ENCODE measurements at regions not wholly inside any gene's neighbourhood (a gene's known extent, or its start where the extent isn't known, plus 50 kb on each side); places are given as distances from the start of the nearest gene placed in this dataset.

DNA sequence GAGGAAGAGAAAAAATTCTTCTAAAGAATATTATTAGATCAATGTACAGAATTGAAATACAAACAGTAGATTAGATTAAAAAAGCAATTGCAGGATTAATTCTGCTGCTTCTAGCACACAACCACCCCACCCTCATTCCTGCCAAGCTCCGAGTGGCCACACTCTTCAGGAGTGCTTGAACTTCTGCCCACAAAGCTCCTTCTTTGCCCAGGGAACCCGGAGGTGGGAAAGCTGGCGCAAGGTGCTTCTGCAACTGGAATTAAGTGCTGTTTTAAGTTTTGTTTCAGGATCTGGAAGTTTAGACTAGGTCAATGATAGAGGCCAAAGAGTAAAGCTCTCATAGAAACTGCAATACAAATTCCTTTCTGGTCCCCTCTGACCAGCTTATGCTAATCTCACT is 94.1 kb upstream of the BMP4 start:
- TF ChIP-seq POLR2A (IDR thresholded peaks at IDR 0.05; ENCODE audit: low read depth, low read length) (no peak), POLR2AphosphoS5 (IDR thresholded peaks at IDR 0.05; ENCODE audit: low read depth, low read length) (no peak)

All from GM12892 (cell line).